ENCODE measurements at regions not wholly inside any gene's neighbourhood (a gene's known extent, or its start where the extent isn't known, plus 50 kb on each side); places are given as distances from the start of the nearest gene placed in this dataset.

GRCh38 chr5:122236270-122237040 is 75.6 kb upstream of the SNCAIP start:
- Histone ChIP-seq H3K27me3 (no peaks in the 10 kb centered on the region), H3K9me3 (peaks cover 0 to 10% (median 0%) of the 10 kb centered on the region in 12 donors), H3K36me3 (no peaks in the 10 kb centered on the region), H3K27ac (no peak overlapping the region), H3K4me3 (no peak overlapping the region), H3K4me1 (peaks cover 0 to 3% (median 0%) of the 10 kb centered on the region in 12 donors)
- WGBS, 4 donors, result 77 to 94% (median 79%) methylated on average over 2 of the region's 2 CpGs
- DNase-seq (no peak), ATAC-seq (no peak)
- TF ChIP-seq POLR2A (IDR thresholded peaks at IDR 0.05) (no peak), CTCF (IDR thresholded peaks at IDR 0.05) (no peak)
- intact Hi-C loops (cut with DNase I), result no loop called here

DNA sequence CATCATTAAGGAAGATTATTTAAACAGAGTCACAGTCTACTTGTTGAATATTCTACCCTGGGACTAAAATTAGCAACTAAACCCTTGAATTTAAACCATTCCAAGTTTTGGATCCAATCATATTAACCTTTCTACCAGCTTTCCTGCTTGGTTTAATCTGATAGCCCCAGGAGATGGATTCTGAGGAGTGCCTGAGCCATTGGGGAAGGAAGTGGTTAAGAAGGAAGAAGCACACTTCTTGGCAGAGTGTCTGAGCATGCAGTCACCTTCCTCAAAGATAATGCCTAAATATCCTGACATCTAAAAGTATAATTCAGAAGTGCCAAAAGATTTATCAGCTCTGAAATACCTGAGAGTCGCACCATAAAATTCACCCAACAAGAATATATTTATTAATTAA is 74.1 kb upstream of the SNCAIP start:
- no peak overlapping the region for H3K27ac ChIP-seq
- no peak for ATAC-seq
- TF ChIP-seq POLR2A (IDR thresholded peaks at IDR 0.05) (no peak), CTCF (IDR thresholded peaks at IDR 0.05) (no peak)
- H3K27me3 ChIP-seq, result no peaks in the 10 kb centered on the region
- H3K9me3 ChIP-seq, result peaks cover 0 to 10% (median 0%) of the 10 kb centered on the region in 12 donors
- intact Hi-C loops (cut with DNase I), result no loop called here
- whole genome bisulfite sequencing, 4 donors, result 45 to 60% (median 55%) methylated on average over 1 of the region's 1 CpG
- no peak for DNase-seq
- no peaks in the 10 kb centered on the region for H3K36me3 ChIP-seq
- H3K4me1 ChIP-seq, result peaks cover 0 to 3% (median 0%) of the 10 kb centered on the region in 12 donors
- no peak overlapping the region for H3K4me3 ChIP-seq

- Histone ChIP-seq H3K9me3 (peaks cover 0 to 31% (median 22%) of the 10 kb centered on the region in 12 donors), H3K27me3 (no peaks in the 10 kb centered on the region), H3K27ac (no peak overlapping the region), H3K4me1 (no peaks in the 10 kb centered on the region), H3K4me3 (no peak overlapping the region), H3K36me3 (no peaks in the 10 kb centered on the region)
- ATAC-seq (no peak), DNase-seq (no peak)
- TF ChIP-seq CTCF (IDR thresholded peaks at IDR 0.05), result no peak
- no peak for TF ChIP-seq POLR2A (IDR thresholded peaks at IDR 0.05)
- 52 to 62% (median 58%) methylated on average over 4 of the region's 4 CpGs for WGBS, 4 donors
- intact Hi-C loops (cut with DNase I), result no loop called here
Observed at GRCh38 chr5:122252319-122252718, 59.7 kb upstream of the SNCAIP start.

GRCh38 chr5:122253794-122254193 is 58.2 kb upstream of the SNCAIP start:
- DNase-seq, result no peak
- Histone ChIP-seq H3K4me3 (no peak overlapping the region), H3K27me3 (no peaks in the 10 kb centered on the region), H3K27ac (no peak overlapping the region), H3K4me1 (no peaks in the 10 kb centered on the region), H3K9me3 (peaks cover 0 to 36% (median 25%) of the 10 kb centered on the region in 12 donors), H3K36me3 (no peaks in the 10 kb centered on the region)
- no peak for ATAC-seq
- TF ChIP-seq CTCF (IDR thresholded peaks at IDR 0.05) (no peak), POLR2A (IDR thresholded peaks at IDR 0.05) (no peak)
- intact Hi-C loops (cut with DNase I), result no loop called here
